NOMO-1 (cell line): ENCODE measurements at regions not wholly inside any gene's neighbourhood (a gene's known extent, or its start where the extent isn't known, plus 50 kb on each side); places are given as distances from the start of the nearest gene placed in this dataset.
"Not testable (repeated sequence)": the region's sequence is repeated elsewhere in the genome, so short reads cannot be mapped to it uniquely, and the experiment has no call there.

Experiments
- DNase-seq, 2 experiments: peaks; one replicate each; lab custom pipeline; 2025; ENCODE audit not compliant: unreplicated experiment in 2 of 2; lab: John Stamatoyannopoulos, UW

GRCh38 chr7:114364151-114364550 is 50.5 kb upstream of the FOXP2 start:
- DNase-seq = no peak

- DNase-seq = no peak
These were observed 51.3 kb upstream of the FOXP2 start for GRCh38 chr7:114363292-114363691.

- DNase-seq = no peak
These were observed 55.7 kb upstream of the FOXP2 start for GRCh38 chr7:114358911-114359310.

GRCh38 chr7:114356133-114356532 is 58.5 kb upstream of the FOXP2 start:
- DNase-seq = no peak

- no peak for DNase-seq
These were observed 60.3 kb upstream of the FOXP2 start for GRCh38 chr7:114354306-114354705.

- DNase-seq = no peak
These were observed 69.1 kb upstream of the FOXP2 start for GRCh38 chr7:114345494-114345893.

GRCh38 chr7:114343949-114344708 is 70.5 kb upstream of the FOXP2 start:
- no peak for DNase-seq

- no peak for DNase-seq
These were observed 72.0 kb upstream of the FOXP2 start for GRCh38 chr7:114342431-114343179.

- no peak for DNase-seq
These were observed 73.0 kb upstream of the FOXP2 start for GRCh38 chr7:114341648-114342047.

- no peak for DNase-seq
These were observed 79.6 kb upstream of the FOXP2 start for GRCh38 chr7:114334989-114335388.

- not testable (repeated sequence) for DNase-seq
These were observed 85.2 kb upstream of the FOXP2 start for GRCh38 chr7:114329458-114329857.

GRCh38 chr7:114317450-114318098 is 97.0 kb upstream of the FOXP2 start:
- no peak for DNase-seq

GRCh38 chr7:114312649-114313048 is 102.0 kb upstream of the FOXP2 start:
- no peak for DNase-seq

GRCh38 chr7:114310345-114311110 is 104.1 kb upstream of the FOXP2 start:
- no peak for DNase-seq

- no peak for DNase-seq
These were observed 104.9 kb upstream of the FOXP2 start for GRCh38 chr7:114309729-114310128.

- no peak for DNase-seq
These were observed 111.3 kb upstream of the FOXP2 start for GRCh38 chr7:114303301-114303700.

GRCh38 chr7:114302858-114303257 is 111.8 kb upstream of the FOXP2 start:
- DNase-seq = no peak

- DNase-seq = peak in 1 of 2 experiments; percentile 1
These were observed 116.6 kb upstream of the FOXP2 start for GRCh38 chr7:114298011-114298410.

GRCh38 chr7:114297121-114297520 is 117.5 kb upstream of the FOXP2 start:
- DNase-seq = no peak

- DNase-seq = no peak
These were observed 119.1 kb upstream of the FOXP2 start for GRCh38 chr7:114295522-114295921.

- no peak for DNase-seq
These were observed 120.6 kb upstream of the FOXP2 start for GRCh38 chr7:114294036-114294435.
